ENCODE measurements at regions not wholly inside any gene's neighbourhood (a gene's known extent, or its start where the extent isn't known, plus 50 kb on each side); places are given as distances from the start of the nearest gene placed in this dataset.

DNA sequence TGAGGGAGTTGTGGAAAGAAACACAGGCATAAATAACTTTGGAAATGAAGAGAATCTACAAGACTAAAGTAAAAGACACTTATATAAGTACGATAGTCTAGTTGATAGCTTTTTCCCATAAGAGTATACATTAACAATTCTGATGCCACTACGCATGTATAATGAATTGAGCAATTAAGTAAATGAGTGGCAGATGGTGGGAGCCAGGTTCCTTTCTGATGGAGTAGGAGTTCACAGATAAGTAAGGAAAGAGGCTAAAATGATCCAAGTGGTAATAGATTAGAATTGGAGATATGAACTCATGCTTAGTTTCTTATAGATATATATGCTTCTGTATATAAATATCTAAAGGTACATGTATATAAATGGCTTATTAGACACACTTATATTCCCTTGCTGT is 368.3 kb downstream of the FAM181B start:
- Histone ChIP-seq H2AFZ (ENCODE audit: low read length) (no peak overlapping the region), H3K9me2 (ENCODE audit: insufficient read depth, low read length) (no peaks in the 10 kb centered on the region), H3K9me3 (ENCODE audit: low read length) (no peaks in the 10 kb centered on the region), H3K27ac (ENCODE audit: low read depth, low read length, poor library complexity, severe bottlenecking) (no peak overlapping the region), H3K4me2 (ENCODE audit: low read length) (no peak overlapping the region), H3K4me1 (ENCODE audit: insufficient read depth, low read length, poor library complexity, severe bottlenecking) (no peaks in the 10 kb centered on the region), H3K36me3 (ENCODE audit: insufficient read depth, low read length) (no peaks in the 10 kb centered on the region), H3K4me3 (ENCODE audit: low read depth, low read length, poor library complexity, severe bottlenecking) (no peak overlapping the region), H3K79me2 (ENCODE audit: insufficient read depth, low read depth, low read length) (no peaks in the 10 kb centered on the region), H4K20me1 (ENCODE audit: insufficient read depth, low read length) (no peaks in the 10 kb centered on the region)
- ChIA-PET POLR2A (no interaction called here), CTCF (ENCODE audit: unreplicated experiment) (no interaction called here)
- intact Hi-C loops (cut with micrococcal nuclease; ENCODE audit: unreplicated experiment), result no loop called here
- no peak for TF ChIP-seq EZH2phosphoT487 (IDR thresholded peaks at IDR 0.05; ENCODE audit: borderline replicate concordance, low read depth, low read length)
- BruUV-seq (replicated peaks), result no TSS peak
- DNase-seq (ENCODE audit: low spot score), result no peak

DNA sequence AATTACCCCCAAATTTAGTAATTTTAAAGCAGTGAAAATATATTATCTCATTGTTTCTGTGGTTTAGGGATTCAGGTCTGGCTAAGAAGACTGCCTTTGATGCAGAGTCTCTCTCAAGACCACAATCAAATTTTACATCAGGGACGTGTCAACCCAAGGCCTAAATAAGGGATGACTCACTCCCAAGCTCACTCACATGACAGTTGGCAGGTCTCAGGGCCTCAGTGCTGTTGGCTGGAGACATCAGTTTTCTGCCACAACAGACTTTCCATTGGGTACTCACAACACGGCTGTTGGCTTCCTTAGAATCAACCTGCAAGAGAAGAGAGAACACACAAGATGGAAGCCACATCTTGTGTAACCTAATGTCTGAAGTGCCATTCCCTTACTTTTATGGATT is 377.3 kb downstream of the FAM181B start:
- H3K4me3 ChIP-seq (ENCODE audit: low read depth, low read length, poor library complexity, severe bottlenecking), result no peak overlapping the region
- H4K20me1 ChIP-seq (ENCODE audit: insufficient read depth, low read length), result no peaks in the 10 kb centered on the region
- CTCF ChIA-PET (ENCODE audit: unreplicated experiment), result no interaction called here
- intact Hi-C loops (cut with micrococcal nuclease; ENCODE audit: unreplicated experiment), result no loop called here
- no peak overlapping the region for H2AFZ ChIP-seq (ENCODE audit: low read length)
- no peaks in the 10 kb centered on the region for H3K4me1 ChIP-seq (ENCODE audit: insufficient read depth, low read length, poor library complexity, severe bottlenecking)
- POLR2A ChIA-PET, result interaction anchor here (0.5 to 0.6 kb wide), 2 partner anchors 36 to 69 kb away, joined by 3 to 5 read pairs; no protein-coding TSS in a partner anchor
- no peak overlapping the region for H3K27ac ChIP-seq (ENCODE audit: low read depth, low read length, poor library complexity, severe bottlenecking)
- TF ChIP-seq EZH2phosphoT487 (IDR thresholded peaks at IDR 0.05; ENCODE audit: borderline replicate concordance, low read depth, low read length), result no peak
- TF ChIP-seq, protein P1, sequence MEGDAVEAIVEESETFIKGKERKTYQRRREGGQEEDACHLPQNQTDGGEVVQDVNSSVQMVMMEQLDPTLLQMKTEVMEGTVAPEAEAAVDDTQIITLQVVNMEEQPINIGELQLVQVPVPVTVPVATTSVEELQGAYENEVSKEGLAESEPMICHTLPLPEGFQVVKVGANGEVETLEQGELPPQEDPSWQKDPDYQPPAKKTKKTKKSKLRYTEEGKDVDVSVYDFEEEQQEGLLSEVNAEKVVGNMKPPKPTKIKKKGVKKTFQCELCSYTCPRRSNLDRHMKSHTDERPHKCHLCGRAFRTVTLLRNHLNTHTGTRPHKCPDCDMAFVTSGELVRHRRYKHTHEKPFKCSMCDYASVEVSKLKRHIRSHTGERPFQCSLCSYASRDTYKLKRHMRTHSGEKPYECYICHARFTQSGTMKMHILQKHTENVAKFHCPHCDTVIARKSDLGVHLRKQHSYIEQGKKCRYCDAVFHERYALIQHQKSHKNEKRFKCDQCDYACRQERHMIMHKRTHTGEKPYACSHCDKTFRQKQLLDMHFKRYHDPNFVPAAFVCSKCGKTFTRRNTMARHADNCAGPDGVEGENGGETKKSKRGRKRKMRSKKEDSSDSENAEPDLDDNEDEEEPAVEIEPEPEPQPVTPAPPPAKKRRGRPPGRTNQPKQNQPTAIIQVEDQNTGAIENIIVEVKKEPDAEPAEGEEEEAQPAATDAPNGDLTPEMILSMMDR (conservative IDR thresholded peaks at IDR 0.05; ENCODE audit: low read length), result no peak
- H3K79me2 ChIP-seq (ENCODE audit: insufficient read depth, low read depth, low read length), result no peaks in the 10 kb centered on the region
- DNase-seq (ENCODE audit: low spot score), result no peak
- no peaks in the 10 kb centered on the region for H3K9me3 ChIP-seq (ENCODE audit: low read length)
- no peaks in the 10 kb centered on the region for H3K36me3 ChIP-seq (ENCODE audit: insufficient read depth, low read length)
- no peak overlapping the region for H3K4me2 ChIP-seq (ENCODE audit: low read length)
- BruUV-seq (replicated peaks), result no TSS peak
- H3K9me2 ChIP-seq (ENCODE audit: insufficient read depth, low read length), result no peaks in the 10 kb centered on the region

DNA sequence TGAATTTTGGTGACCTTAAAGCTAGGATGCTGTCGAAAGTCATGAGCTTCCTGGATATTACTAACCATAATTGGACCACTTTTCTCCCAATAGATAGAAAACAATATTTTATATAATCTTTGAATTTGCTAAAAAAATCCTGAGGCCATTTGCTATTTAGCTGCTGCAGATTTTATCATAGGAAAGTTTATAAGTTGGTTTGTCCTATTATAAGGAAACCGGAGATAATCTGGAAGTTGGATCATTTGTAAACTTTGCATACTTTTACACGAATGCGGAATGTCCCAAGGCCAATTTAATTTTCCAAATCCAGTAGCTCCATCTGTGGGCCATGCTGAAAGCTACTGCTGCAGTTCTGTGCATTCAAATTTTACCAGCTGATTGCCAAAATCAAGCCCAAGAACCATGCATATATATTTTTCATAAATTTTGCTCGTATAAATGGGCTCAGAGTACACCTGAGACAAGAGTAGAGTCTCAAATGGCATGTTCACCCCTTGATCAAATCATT is 378.3 kb downstream of the FAM181B start:
- POLR2A ChIA-PET, result no interaction called here
- no peak for DNase-seq (ENCODE audit: low spot score)
- Histone ChIP-seq H3K4me2 (ENCODE audit: low read length) (no peak overlapping the region), H4K20me1 (ENCODE audit: insufficient read depth, low read length) (no peaks in the 10 kb centered on the region), H3K27ac (ENCODE audit: low read depth, low read length, poor library complexity, severe bottlenecking) (no peak overlapping the region), H3K36me3 (ENCODE audit: insufficient read depth, low read length) (no peaks in the 10 kb centered on the region), H2AFZ (ENCODE audit: low read length) (no peak overlapping the region), H3K79me2 (ENCODE audit: insufficient read depth, low read depth, low read length) (no peaks in the 10 kb centered on the region), H3K9me3 (ENCODE audit: low read length) (no peaks in the 10 kb centered on the region), H3K4me3 (ENCODE audit: low read depth, low read length, poor library complexity, severe bottlenecking) (no peak overlapping the region), H3K4me1 (ENCODE audit: insufficient read depth, low read length, poor library complexity, severe bottlenecking) (no peaks in the 10 kb centered on the region), H3K9me2 (ENCODE audit: insufficient read depth, low read length) (no peaks in the 10 kb centered on the region)
- intact Hi-C loops (cut with micrococcal nuclease; ENCODE audit: unreplicated experiment), result no loop called here
- no peak for TF ChIP-seq EZH2phosphoT487 (IDR thresholded peaks at IDR 0.05; ENCODE audit: borderline replicate concordance, low read depth, low read length)
- TF ChIP-seq, protein P1 (conservative IDR thresholded peaks at IDR 0.05; ENCODE audit: low read length), result no peak
- CTCF ChIA-PET (ENCODE audit: unreplicated experiment), result no interaction called here
- BruUV-seq (replicated peaks), result no TSS peak
